ENCODE measurements at regions not wholly inside any gene's neighbourhood (a gene's known extent, or its start where the extent isn't known, plus 50 kb on each side); places are given as distances from the start of the nearest gene placed in this dataset.
"Not testable (repeated sequence)": the region's sequence is repeated elsewhere in the genome, so short reads cannot be mapped to it uniquely, and the experiment has no call there.

DNA sequence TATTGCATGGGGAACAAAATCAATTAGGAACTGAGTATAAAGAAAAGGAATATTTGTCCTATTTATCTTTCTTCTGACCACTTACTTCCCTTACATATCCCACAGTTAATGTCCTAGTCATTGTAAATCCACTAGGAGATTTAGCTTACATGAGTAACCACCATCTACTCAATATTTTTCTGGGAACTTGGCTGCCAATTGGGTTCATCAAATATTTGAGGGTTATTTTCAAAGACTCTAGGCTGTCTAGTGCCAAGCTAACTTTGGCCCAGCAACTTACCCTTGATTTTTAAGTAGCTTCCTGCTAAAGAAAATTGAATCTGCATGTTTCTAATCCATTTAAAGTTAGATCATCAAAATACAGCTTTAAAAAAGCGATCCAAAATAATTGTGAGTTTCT is 362.5 kb upstream of the EPHA3 start:
- H3K27me3 ChIP-seq (ENCODE audit: control insufficient read depth, insufficient read depth, low read length) = no peaks in the 10 kb centered on the region
- no peaks in the 10 kb centered on the region for H3K36me3 ChIP-seq (ENCODE audit: control insufficient read depth, low read depth, low read length)
- no peak overlapping the region for H3K27ac ChIP-seq (ENCODE audit: low read length)
- H3K4me1 ChIP-seq (ENCODE audit: control insufficient read depth, low read depth, low read length) = no peaks in the 10 kb centered on the region
- H3K4me3 ChIP-seq (ENCODE audit: low read length) = no peak overlapping the region
- H3K9ac ChIP-seq (ENCODE audit: low read length) = no peak overlapping the region
- H3K9me3 ChIP-seq (ENCODE audit: control insufficient read depth, low read depth, low read length) = no peaks in the 10 kb centered on the region

DNA sequence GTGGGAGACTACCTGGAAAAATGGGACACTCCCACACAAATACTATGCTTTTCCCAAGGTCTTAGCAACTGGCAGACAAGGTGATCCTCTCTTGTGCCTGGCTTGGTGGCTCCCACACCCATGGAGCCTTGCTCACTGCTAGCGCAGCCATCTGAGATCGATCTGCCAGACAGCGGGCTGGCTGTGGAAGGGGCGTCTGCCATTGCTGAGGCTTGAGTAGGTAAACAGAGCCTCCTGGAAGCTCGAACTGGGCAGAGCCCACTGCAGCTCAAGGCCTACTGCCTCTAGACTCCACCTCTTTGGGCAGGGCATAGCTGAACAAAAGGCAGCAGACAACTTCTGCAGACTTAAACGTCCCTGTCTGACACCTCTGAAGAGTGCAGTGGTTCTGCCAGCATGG is 360.3 kb upstream of the EPHA3 start:
- H3K4me3 ChIP-seq (ENCODE audit: low read length); H3K27ac ChIP-seq (ENCODE audit: low read length); H3K4me1 ChIP-seq (ENCODE audit: control insufficient read depth, low read depth, low read length); H3K9ac ChIP-seq (ENCODE audit: low read length); H3K9me3 ChIP-seq (ENCODE audit: control insufficient read depth, low read depth, low read length); H3K27me3 ChIP-seq (ENCODE audit: control insufficient read depth, insufficient read depth, low read length); H3K36me3 ChIP-seq (ENCODE audit: control insufficient read depth, low read depth, low read length): not testable (repeated sequence)

DNA sequence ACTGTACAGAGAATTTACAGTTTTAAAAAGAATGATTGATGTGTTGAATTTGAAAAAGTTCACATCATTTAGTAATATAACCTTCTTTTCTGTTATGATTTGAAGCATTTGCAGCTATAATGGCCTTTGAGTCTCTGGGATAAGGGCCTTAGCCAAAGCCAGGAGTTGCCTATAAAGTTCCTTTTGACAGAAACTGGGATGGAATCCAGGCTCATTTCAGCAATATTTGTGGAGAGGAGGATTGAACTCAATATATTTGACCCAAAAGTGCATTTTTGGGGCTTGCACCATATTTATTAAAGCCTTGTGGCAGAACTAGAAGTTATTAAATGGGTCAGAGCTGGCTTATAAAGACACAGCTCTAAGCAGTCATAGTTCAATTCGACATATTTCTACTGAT is 348.7 kb upstream of the EPHA3 start:
- H3K4me1 ChIP-seq (ENCODE audit: control insufficient read depth, low read depth, low read length) = no peaks in the 10 kb centered on the region
- H3K9ac ChIP-seq (ENCODE audit: low read length) = no peak overlapping the region
- H3K4me3 ChIP-seq (ENCODE audit: low read length) = no peak overlapping the region
- no peak overlapping the region for H3K27ac ChIP-seq (ENCODE audit: low read length)
- H3K9me3 ChIP-seq (ENCODE audit: control insufficient read depth, low read depth, low read length) = no peaks in the 10 kb centered on the region
- no peaks in the 10 kb centered on the region for H3K36me3 ChIP-seq (ENCODE audit: control insufficient read depth, low read depth, low read length)
- no peaks in the 10 kb centered on the region for H3K27me3 ChIP-seq (ENCODE audit: control insufficient read depth, insufficient read depth, low read length)

DNA sequence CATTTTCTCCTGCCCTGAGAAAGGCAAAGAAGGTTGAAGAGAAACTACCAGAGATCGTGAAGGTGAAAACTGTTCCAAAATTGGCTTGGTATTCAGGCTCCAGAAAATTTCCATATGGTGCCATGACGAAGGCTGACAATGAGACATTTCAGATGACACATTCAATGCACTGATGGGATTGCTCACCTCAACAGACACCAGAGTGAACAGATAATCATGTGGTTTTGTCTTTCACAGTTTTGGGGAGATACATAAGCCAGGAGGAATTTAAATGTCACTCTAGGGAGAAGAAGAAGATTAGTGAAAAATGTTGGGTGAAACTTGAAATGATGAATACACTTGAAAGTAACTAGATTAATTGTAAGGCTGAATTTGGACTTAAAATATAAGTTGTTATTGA is 339.7 kb upstream of the EPHA3 start:
- Histone ChIP-seq H3K27ac (ENCODE audit: low read length) (no peak overlapping the region), H3K36me3 (ENCODE audit: control insufficient read depth, low read depth, low read length) (no peaks in the 10 kb centered on the region), H3K4me1 (ENCODE audit: control insufficient read depth, low read depth, low read length) (no peaks in the 10 kb centered on the region), H3K4me3 (ENCODE audit: low read length) (no peak overlapping the region), H3K9me3 (ENCODE audit: control insufficient read depth, low read depth, low read length) (no peaks in the 10 kb centered on the region), H3K27me3 (ENCODE audit: control insufficient read depth, insufficient read depth, low read length) (no peaks in the 10 kb centered on the region), H3K9ac (ENCODE audit: low read length) (no peak overlapping the region)

DNA sequence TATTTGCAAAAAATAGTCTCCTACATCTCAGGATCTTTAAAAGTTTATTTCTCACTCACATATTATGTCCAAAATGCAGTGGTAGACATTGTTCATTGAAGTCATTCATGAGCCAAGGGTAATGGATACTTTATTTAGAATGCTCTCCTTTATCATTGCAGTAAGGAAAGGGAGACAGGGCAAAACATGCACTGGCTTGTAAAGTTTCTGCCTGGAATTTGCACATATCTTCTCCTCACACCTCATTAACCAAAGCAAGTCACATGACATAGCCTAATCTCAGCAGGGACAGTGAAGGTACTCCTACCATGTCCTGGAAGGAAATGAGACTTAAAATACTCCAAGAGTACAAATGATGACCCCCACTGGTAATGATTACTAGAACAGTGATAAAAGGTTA is 333.7 kb upstream of the EPHA3 start:
- no peaks in the 10 kb centered on the region for H3K4me1 ChIP-seq (ENCODE audit: control insufficient read depth, low read depth, low read length)
- H3K4me3 ChIP-seq (ENCODE audit: low read length) = no peak overlapping the region
- H3K27ac ChIP-seq (ENCODE audit: low read length) = no peak overlapping the region
- H3K36me3 ChIP-seq (ENCODE audit: control insufficient read depth, low read depth, low read length) = no peaks in the 10 kb centered on the region
- H3K27me3 ChIP-seq (ENCODE audit: control insufficient read depth, insufficient read depth, low read length) = no peaks in the 10 kb centered on the region
- no peak overlapping the region for H3K9ac ChIP-seq (ENCODE audit: low read length)
- H3K9me3 ChIP-seq (ENCODE audit: control insufficient read depth, low read depth, low read length) = no peaks in the 10 kb centered on the region

DNA sequence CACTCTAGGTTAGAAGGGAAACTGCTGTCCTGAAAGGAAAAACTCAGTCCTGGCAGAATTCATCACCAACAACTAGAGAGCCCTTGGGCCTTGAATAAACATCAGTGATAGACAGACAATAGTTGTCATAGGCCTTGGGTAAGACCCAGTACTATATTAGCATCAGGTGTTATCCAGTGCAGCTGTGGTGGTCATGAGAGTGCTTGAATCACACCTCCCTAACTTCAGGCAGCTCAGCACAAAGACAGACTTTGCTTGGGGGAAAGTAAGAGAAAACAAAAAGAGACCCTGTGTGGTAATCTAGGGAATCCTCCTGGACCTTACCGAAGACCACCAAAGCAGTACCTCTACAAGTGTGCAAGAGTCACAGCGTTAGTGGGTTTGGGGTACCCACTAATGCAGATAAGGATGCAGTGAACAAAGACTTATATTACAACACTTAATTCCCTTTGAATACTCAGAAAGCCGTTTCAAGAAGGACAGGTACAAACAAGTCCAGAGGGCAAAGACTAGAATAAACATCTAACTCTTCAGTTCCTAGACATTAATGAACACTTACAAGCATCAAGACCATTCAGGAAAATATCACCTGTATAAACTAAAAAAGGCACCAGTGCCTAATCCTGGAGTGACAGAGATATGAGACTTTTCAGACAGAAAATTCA is 332.3 kb upstream of the EPHA3 start:
- H3K4me1 ChIP-seq (ENCODE audit: control insufficient read depth, low read depth, low read length) = no peaks in the 10 kb centered on the region
- H3K9me3 ChIP-seq (ENCODE audit: control insufficient read depth, low read depth, low read length) = no peaks in the 10 kb centered on the region
- H3K4me3 ChIP-seq (ENCODE audit: low read length) = no peak overlapping the region
- no peak overlapping the region for H3K9ac ChIP-seq (ENCODE audit: low read length)
- no peak overlapping the region for H3K27ac ChIP-seq (ENCODE audit: low read length)
- no peaks in the 10 kb centered on the region for H3K36me3 ChIP-seq (ENCODE audit: control insufficient read depth, low read depth, low read length)
- H3K27me3 ChIP-seq (ENCODE audit: control insufficient read depth, insufficient read depth, low read length) = no peaks in the 10 kb centered on the region

DNA sequence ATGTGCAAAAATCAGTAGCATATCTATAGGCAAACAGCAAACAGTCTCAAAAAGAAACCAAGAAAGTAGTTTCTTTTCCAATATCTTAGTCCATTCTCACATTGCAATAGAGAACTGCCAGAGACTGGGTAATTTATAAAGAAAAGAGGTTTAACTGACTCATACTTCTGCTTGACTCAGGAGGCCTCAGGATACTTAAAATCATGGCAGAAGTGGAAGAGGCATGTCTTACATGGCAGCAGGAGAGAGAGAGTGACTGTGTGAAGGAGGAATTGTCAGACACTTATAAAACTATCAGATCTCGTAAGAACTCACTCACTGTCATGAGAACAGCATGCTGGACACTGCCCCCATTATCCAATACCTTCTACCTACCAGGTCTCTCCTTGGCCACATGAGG is 327.9 kb upstream of the EPHA3 start:
- no peaks in the 10 kb centered on the region for H3K27me3 ChIP-seq (ENCODE audit: control insufficient read depth, insufficient read depth, low read length)

DNA sequence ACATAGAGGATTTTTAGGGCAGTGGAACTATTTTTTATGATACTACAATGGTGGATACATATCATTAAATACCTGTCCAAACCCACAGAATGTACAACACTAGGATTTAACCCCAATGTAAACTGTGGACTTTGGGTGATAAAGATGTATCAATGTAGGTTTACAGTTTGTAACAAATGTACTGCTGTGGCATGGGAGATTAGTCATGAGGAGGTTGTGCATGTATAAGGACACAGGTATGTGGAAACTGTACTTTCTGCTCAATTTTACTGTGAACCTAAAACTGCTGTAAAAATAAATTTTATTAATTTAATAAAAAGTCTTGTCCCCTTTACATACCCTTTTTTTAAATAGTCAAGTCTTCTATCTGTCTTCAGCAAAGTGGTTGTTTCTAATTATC is 322.5 kb upstream of the EPHA3 start:
- H3K27ac ChIP-seq (ENCODE audit: low read length) = no peak overlapping the region
- H3K4me3 ChIP-seq (ENCODE audit: low read length) = no peak overlapping the region
- H3K4me1 ChIP-seq (ENCODE audit: control insufficient read depth, low read depth, low read length) = no peaks in the 10 kb centered on the region
- H3K9ac ChIP-seq (ENCODE audit: low read length) = no peak overlapping the region
- H3K36me3 ChIP-seq (ENCODE audit: control insufficient read depth, low read depth, low read length) = no peaks in the 10 kb centered on the region
- H3K27me3 ChIP-seq (ENCODE audit: control insufficient read depth, insufficient read depth, low read length) = no peaks in the 10 kb centered on the region
- H3K9me3 ChIP-seq (ENCODE audit: control insufficient read depth, low read depth, low read length) = no peaks in the 10 kb centered on the region

More for the DNA sequence above, 327.9 kb upstream of the EPHA3 start:
- Histone ChIP-seq H3K36me3 (ENCODE audit: control insufficient read depth, low read depth, low read length) (no peaks in the 10 kb centered on the region), H3K4me3 (ENCODE audit: low read length) (no peak overlapping the region), H3K9me3 (ENCODE audit: control insufficient read depth, low read depth, low read length) (no peaks in the 10 kb centered on the region), H3K27ac (ENCODE audit: low read length) (no peak overlapping the region), H3K4me1 (ENCODE audit: control insufficient read depth, low read depth, low read length) (no peaks in the 10 kb centered on the region), H3K9ac (ENCODE audit: low read length) (no peak overlapping the region)

DNA sequence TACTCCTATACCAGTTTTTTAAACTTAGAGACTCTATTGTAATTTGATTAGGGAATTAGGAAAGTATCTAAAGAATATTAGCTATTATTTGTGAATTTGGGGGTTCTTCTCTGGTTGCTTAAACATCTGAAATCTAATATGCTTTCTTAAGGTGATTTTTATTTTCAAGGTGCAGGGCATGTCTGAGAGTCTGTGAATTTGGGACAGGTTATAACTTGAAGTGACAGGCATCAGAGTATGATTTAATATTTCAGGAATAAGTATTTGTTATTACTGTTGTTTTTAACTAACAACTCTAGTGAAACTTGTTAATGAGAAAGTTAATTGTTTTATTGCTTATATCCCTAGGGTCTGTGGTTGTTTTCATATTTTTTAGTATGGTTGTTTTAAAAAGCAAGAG is 321.6 kb upstream of the EPHA3 start:
- no peak overlapping the region for H3K9ac ChIP-seq (ENCODE audit: low read length)
- H3K4me1 ChIP-seq (ENCODE audit: control insufficient read depth, low read depth, low read length) = no peaks in the 10 kb centered on the region

DNA sequence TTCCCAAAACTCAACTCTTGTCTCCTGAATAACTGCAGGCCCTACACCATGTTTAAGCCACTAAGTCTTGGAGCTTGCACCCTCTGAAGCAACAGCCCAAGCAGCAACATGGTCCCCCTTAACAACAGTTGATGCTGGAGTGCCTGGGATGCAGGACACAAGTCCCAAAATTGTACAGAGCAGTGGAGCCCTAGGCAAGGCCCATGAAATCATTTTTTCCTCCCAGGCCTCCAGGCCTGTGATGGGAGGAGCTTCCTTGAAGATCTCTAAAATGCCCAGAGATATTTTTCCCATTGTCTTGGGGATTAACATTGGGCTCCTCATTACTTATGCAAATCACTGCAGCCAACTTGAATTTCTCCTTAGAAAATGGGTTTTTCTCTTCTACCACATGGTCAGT is 311.9 kb upstream of the EPHA3 start:
- no peaks in the 10 kb centered on the region for H3K4me1 ChIP-seq (ENCODE audit: control insufficient read depth, low read depth, low read length)
- H3K27me3 ChIP-seq (ENCODE audit: control insufficient read depth, insufficient read depth, low read length) = no peaks in the 10 kb centered on the region
- H3K27ac ChIP-seq (ENCODE audit: low read length) = no peak overlapping the region
- H3K4me3 ChIP-seq (ENCODE audit: low read length) = no peak overlapping the region
- H3K9me3 ChIP-seq (ENCODE audit: control insufficient read depth, low read depth, low read length) = peaks cover 22% of the 10 kb centered on the region
- H3K9ac ChIP-seq (ENCODE audit: low read length) = no peak overlapping the region
- no peaks in the 10 kb centered on the region for H3K36me3 ChIP-seq (ENCODE audit: control insufficient read depth, low read depth, low read length)

More for the DNA sequence above, 321.6 kb upstream of the EPHA3 start:
- no peak overlapping the region for H3K4me3 ChIP-seq (ENCODE audit: low read length)
- no peaks in the 10 kb centered on the region for H3K9me3 ChIP-seq (ENCODE audit: control insufficient read depth, low read depth, low read length)
- no peaks in the 10 kb centered on the region for H3K27me3 ChIP-seq (ENCODE audit: control insufficient read depth, insufficient read depth, low read length)
- H3K27ac ChIP-seq (ENCODE audit: low read length) = no peak overlapping the region
- H3K36me3 ChIP-seq (ENCODE audit: control insufficient read depth, low read depth, low read length) = no peaks in the 10 kb centered on the region

DNA sequence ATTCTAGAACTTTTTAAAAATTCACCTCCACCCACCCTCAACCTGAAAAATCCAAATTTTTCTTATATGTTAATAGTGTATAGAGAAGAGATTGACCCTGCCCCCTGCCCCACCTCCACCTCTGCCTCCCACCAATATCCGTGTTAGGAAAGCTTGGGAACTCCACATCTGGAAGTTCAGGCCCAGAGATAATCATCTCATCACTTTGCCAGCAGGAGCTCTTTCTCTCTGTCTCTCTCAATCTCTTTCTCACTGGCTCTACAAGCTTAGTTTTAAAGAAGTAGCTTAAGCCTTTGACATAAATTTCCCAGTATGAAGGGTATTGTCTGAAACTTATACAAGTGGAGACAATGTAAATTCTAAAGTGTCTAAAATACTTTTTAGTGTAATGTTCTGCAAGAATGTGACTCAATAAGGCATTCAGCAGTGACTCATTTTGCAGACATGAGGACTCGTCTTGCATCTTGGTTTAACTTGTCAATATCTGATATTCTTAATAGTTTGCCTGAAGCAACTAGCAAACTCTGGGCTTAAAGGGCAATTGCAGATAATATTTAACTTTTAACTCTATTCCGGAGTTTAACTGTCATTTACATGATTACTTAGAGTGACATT is 299.8 kb upstream of the EPHA3 start:
- H3K27ac ChIP-seq (ENCODE audit: low read length) = no peak overlapping the region
- H3K27me3 ChIP-seq (ENCODE audit: control insufficient read depth, insufficient read depth, low read length) = no peaks in the 10 kb centered on the region

DNA sequence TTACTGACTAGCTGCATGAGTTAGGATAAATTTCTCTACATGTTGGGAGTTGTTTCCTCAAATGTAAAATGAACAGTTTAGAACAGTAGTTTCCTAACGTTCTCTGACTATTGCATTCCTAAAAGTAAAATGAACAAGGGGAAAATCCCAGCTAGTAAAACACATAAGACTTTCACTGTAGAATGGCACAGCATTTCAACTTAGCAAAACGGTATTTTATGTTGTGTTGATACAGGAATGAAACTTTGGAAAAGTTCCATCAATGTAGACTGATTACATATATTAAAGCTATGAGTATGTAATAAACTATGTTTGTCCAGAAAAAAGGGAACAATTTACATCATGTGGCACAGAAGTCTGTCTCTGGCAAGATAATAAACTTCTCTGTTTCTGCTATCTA is 297.4 kb upstream of the EPHA3 start:
- H3K4me3 ChIP-seq (ENCODE audit: low read length) = no peak overlapping the region
- H3K36me3 ChIP-seq (ENCODE audit: control insufficient read depth, low read depth, low read length) = no peaks in the 10 kb centered on the region
- H3K9me3 ChIP-seq (ENCODE audit: control insufficient read depth, low read depth, low read length) = no peaks in the 10 kb centered on the region
- H3K4me1 ChIP-seq (ENCODE audit: control insufficient read depth, low read depth, low read length) = no peaks in the 10 kb centered on the region
- H3K9ac ChIP-seq (ENCODE audit: low read length) = no peak overlapping the region
- H3K27ac ChIP-seq (ENCODE audit: low read length) = no peak overlapping the region
- no peaks in the 10 kb centered on the region for H3K27me3 ChIP-seq (ENCODE audit: control insufficient read depth, insufficient read depth, low read length)

More for the DNA sequence above, 299.8 kb upstream of the EPHA3 start:
- H3K36me3 ChIP-seq (ENCODE audit: control insufficient read depth, low read depth, low read length) = no peaks in the 10 kb centered on the region
- H3K9ac ChIP-seq (ENCODE audit: low read length) = no peak overlapping the region
- no peaks in the 10 kb centered on the region for H3K9me3 ChIP-seq (ENCODE audit: control insufficient read depth, low read depth, low read length)
- H3K4me1 ChIP-seq (ENCODE audit: control insufficient read depth, low read depth, low read length) = no peaks in the 10 kb centered on the region
- H3K4me3 ChIP-seq (ENCODE audit: low read length) = no peak overlapping the region

Measured in iPS-18a (cell line).